GM21381 (cell line): ENCODE measurements at regions not wholly inside any gene's neighbourhood (a gene's known extent, or its start where the extent isn't known, plus 50 kb on each side); places are given as distances from the start of the nearest gene placed in this dataset.

Experiments
- ATAC-seq: cut with Tn5 transposase; IDR thresholded peaks from one replicate; pipeline ENCODE4 v1.9.1; 2021; ENCODE audit warnings: mild to moderate bottlenecking, moderate library complexity; ENCODE audit not compliant: unreplicated experiment

- ATAC-seq = no peak
These were observed 513.7 kb upstream of the PLXNA2 start for GRCh38 chr1:208757846-208758245.

GRCh38 chr1:208759255-208759654, 515.1 kb upstream of the PLXNA2 start:
- ATAC-seq = no peak

- no peak for ATAC-seq
These were observed 519.8 kb upstream of the PLXNA2 start for GRCh38 chr1:208763971-208764370.

GRCh38 chr1:208766832-208767231, 522.6 kb upstream of the PLXNA2 start:
- ATAC-seq = no peak

GRCh38 chr1:208767816-208768215, 523.6 kb upstream of the PLXNA2 start:
- ATAC-seq = no peak

- ATAC-seq = no peak
These were observed 528.7 kb upstream of the PLXNA2 start for GRCh38 chr1:208772891-208773290.

- no peak for ATAC-seq
These were observed 531.7 kb upstream of the PLXNA2 start for GRCh38 chr1:208775841-208776240.

GRCh38 chr1:208778417-208778816, 534.2 kb upstream of the PLXNA2 start:
- no peak for ATAC-seq

GRCh38 chr1:208781391-208782045, 537.3 kb upstream of the PLXNA2 start:
- ATAC-seq = no peak

- ATAC-seq = no peak
These were observed 538.0 kb upstream of the PLXNA2 start for GRCh38 chr1:208782186-208782585.

- no peak for ATAC-seq
These were observed 541.4 kb upstream of the PLXNA2 start for GRCh38 chr1:208785629-208786028.

- no peak for ATAC-seq
These were observed 543.0 kb upstream of the PLXNA2 start for GRCh38 chr1:208787219-208787618.

GRCh38 chr1:208788013-208788540, 543.9 kb upstream of the PLXNA2 start:
- no peak for ATAC-seq

- no peak for ATAC-seq
These were observed 547.3 kb upstream of the PLXNA2 start for GRCh38 chr1:208791456-208791855.

- ATAC-seq = no peak
These were observed 549.7 kb upstream of the PLXNA2 start for GRCh38 chr1:208793861-208794345.

- no peak for ATAC-seq
These were observed 555.0 kb upstream of the PLXNA2 start for GRCh38 chr1:208799186-208799585.

GRCh38 chr1:208803011-208803811, 559.0 kb upstream of the PLXNA2 start:
- ATAC-seq = no peak

GRCh38 chr1:208807446-208808127, 563.4 kb upstream of the PLXNA2 start:
- ATAC-seq = no peak

GRCh38 chr1:208808301-208808700, 564.1 kb upstream of the PLXNA2 start:
- no peak for ATAC-seq

- no peak for ATAC-seq
These were observed 565.7 kb upstream of the PLXNA2 start for GRCh38 chr1:208809876-208810275.

GRCh38 chr1:208818770-208819445, 574.7 kb upstream of the PLXNA2 start:
- ATAC-seq = no peak
